CD4-positive, alpha-beta T cell (primary cell): ENCODE measurements at regions not wholly inside any gene's neighbourhood (a gene's known extent, or its start where the extent isn't known, plus 50 kb on each side); places are given as distances from the start of the nearest gene placed in this dataset.

Source experiments
- ATAC-seq: fragments of 200-7000 bp; cut with Tn5 transposase; one replicate; pipeline ENCODE4 v1.10.0; 2022; ENCODE audit warnings: mild to moderate bottlenecking; ENCODE audit not compliant: poor library complexity
- CTCF ChIA-PET: fragments of 350-600 bp; sonication (Branson Sonifier 250); formaldehyde crosslinking; loops from one replicate; lab custom pipeline; 2021; ENCODE audit warnings: antibody characterized with exemption, inconsistent platforms; lab: Charles Lee
- POLR2A ChIA-PET: fragments of 350-600 bp; sonication (Branson Sonifier 250); formaldehyde crosslinking; loops from one replicate; lab custom pipeline; 2021; ENCODE audit warnings: antibody characterized with exemption, inconsistent platforms; lab: Charles Lee
- DNase-seq, 14 experiments: peaks; one replicate each; pipeline ENCODE4 v3.0.0-alpha.2; 2013 to 2020; ENCODE audit warnings: mixed read lengths in 2 of 14
- H3K27ac ChIP-seq, 2 donors: one replicate each; pipeline versions ENCODE4 v1.5.1 to v1.7.0; 2013; ENCODE audit warnings: low read length in 2 of 2, low read depth in 1 of 2, mild to moderate bottlenecking in 1 of 2
- H3K27me3 ChIP-seq, 2 experiments: 1 replicate in 1 of 2; 2 replicates in 1 of 2; pipeline versions ENCODE4 v1.6.1 to v1.7.0; 2013; ENCODE audit warnings: low read length in 2 of 2, control low read depth in 1 of 2, mild to moderate bottlenecking in 1 of 2, moderate library complexity in 1 of 2; ENCODE audit not compliant: insufficient read depth in 2 of 2, control insufficient read depth in 1 of 2
- H3K36me3 ChIP-seq: one replicate; pipeline ENCODE4 v1.6.1; 2013; ENCODE audit warnings: low read length, control low read depth; ENCODE audit not compliant: insufficient read depth
- H3K4me1 ChIP-seq: one replicate; pipeline ENCODE4 v1.6.1; 2013; ENCODE audit warnings: low read length, control low read depth; ENCODE audit not compliant: insufficient read depth
- H3K4me3 ChIP-seq: one replicate; pipeline ENCODE4 v1.5.1; 2013; ENCODE audit warnings: mild to moderate bottlenecking, low read length, moderate library complexity
- H3K9me3 ChIP-seq, 2 experiments: 1 replicate in 1 of 2; 2 replicates in 1 of 2; pipeline versions ENCODE4 v1.6.1 to v1.7.0; 2013; ENCODE audit warnings: low read length in 2 of 2, mild to moderate bottlenecking in 2 of 2, control low read depth in 1 of 2, moderate library complexity in 1 of 2; ENCODE audit not compliant: control insufficient read depth in 1 of 2, insufficient read depth in 1 of 2
- H3K27ac Mint-ChIP-seq: one replicate; pipeline ENCODE4 v1.8.0; 2020; ENCODE audit warnings: mixed read lengths
- H3K27me3 Mint-ChIP-seq: one replicate; pipeline ENCODE4 v1.8.0; 2021; ENCODE audit warnings: mixed read lengths
- H3K36me3 Mint-ChIP-seq: one replicate; pipeline ENCODE4 v1.8.0; 2021; ENCODE audit warnings: low read depth, mixed read lengths
- H3K4me1 Mint-ChIP-seq: one replicate; pipeline ENCODE4 v1.8.0; 2021; ENCODE audit warnings: low read depth, mixed read lengths
- H3K4me3 Mint-ChIP-seq: one replicate; pipeline ENCODE4 v1.8.0; 2020; ENCODE audit warnings: mild to moderate bottlenecking, mixed read lengths
- H3K9me3 Mint-ChIP-seq: one replicate; pipeline ENCODE4 v1.8.0; 2020; ENCODE audit warnings: mixed read lengths
- CTCF ChIP-seq: fragments of 200-600 bp; IDR thresholded peaks from one replicate; pipeline ENCODE4 v1.8.0; 2022; ENCODE audit warnings: antibody characterized with exemption, mild to moderate bottlenecking
- intact Hi-C, 2 experiments: fragments of 100-400 bp; cut with DNase I in 1 of 2; cut with micrococcal nuclease in 1 of 2; formaldehyde crosslinking; loops; one replicate each; pipeline versions ENCODE4 v1.15.1 to v1.9.0; 2023 to 2025; cut with DNase I, micrococcal nuclease

DNA sequence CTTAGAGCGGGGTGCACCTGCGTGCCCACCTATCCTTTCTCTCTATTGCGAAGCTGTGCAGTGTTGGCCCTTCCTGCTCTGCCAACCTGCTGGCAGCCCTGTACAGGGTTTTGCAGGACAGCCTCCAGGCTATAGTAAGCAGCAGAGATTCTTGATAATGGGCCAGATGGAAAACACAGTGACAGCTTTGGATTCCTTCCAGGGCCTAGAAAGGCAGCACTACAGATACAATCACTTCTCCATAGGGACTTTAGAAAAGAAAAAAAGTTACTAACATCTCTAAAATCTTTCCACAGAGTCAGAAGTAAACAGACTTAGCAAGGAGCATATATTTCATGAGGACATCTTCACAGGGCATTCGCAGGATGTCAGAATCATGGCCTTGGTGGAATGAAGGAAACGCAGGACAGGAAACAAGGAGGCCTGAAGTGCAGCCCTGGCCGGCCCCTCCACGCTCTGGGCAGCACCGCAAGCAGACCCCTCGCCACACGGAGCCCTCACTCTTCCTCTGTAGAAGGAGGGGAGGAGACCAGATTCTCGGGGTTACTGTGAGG, 172.1 kb upstream of the GAS1 start:
- Mint-ChIP-seq H3K27me3 (peaks cover 24% of the 10 kb centered on the region), H3K4me3 (no peak overlapping the region), H3K4me1 (no peaks in the 10 kb centered on the region), H3K9me3 (no peaks in the 10 kb centered on the region), H3K36me3 (no peaks in the 10 kb centered on the region), H3K27ac (no peak overlapping the region)
- H3K36me3 ChIP-seq, result no peaks in the 10 kb centered on the region
- DNase-seq (no peak), ATAC-seq (no peak)
- H3K27me3 ChIP-seq, result no peaks in the 10 kb centered on the region
- H3K4me1 ChIP-seq, result no peaks in the 10 kb centered on the region
- no peak overlapping the region for H3K4me3 ChIP-seq
- ChIA-PET POLR2A (no interaction called here), CTCF (no interaction called here)
- no peak for TF ChIP-seq CTCF
- H3K9me3 ChIP-seq, result peaks cover 0 to 3% of the 10 kb centered on the region in 2 experiments
- intact Hi-C loops, result loop anchor here in 1 of 2 experiments (10.0 kb wide), 1 partner anchor 205 kb away; no protein-coding TSS in a partner anchor
- no peak overlapping the region for H3K27ac ChIP-seq

DNA sequence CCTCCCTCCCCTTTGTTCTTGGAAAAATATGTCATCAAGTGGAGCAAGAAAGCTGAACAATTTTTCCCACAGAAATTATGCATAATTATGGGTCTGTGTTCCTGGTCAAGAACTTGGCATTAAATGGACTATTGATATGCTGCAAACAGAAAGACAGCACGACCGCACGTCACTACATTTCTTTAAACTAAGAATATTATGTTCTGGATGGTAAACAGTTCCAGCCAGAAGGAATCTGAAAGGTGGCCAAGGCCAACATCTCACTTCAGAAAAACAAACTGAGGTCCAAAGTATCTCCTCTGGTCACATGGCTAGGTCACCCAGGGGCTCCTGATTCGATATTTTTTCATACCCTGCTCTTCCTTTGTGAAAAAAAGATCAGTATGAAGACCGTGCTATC, 173.3 kb upstream of the GAS1 start:
- no peak overlapping the region for H3K27ac Mint-ChIP-seq

GRCh38 chr9:87122947-87123685, 175.8 kb upstream of the GAS1 start:
- H3K36me3 Mint-ChIP-seq, result no peaks in the 10 kb centered on the region
- Histone ChIP-seq H3K4me3 (no peak overlapping the region), H3K27ac (no peak overlapping the region), H3K9me3 (peaks cover 0 to 3% of the 10 kb centered on the region in 2 experiments), H3K27me3 (no peaks in the 10 kb centered on the region), H3K36me3 (no peaks in the 10 kb centered on the region), H3K4me1 (no peaks in the 10 kb centered on the region)
- intact Hi-C loops, result no loop called here
- DNase-seq (no peak), ATAC-seq (no peak)
- CTCF ChIA-PET, result no interaction called here
- H3K4me1 Mint-ChIP-seq, result no peaks in the 10 kb centered on the region
- H3K27ac Mint-ChIP-seq, result no peak overlapping the region
- no peak for TF ChIP-seq CTCF
- no peaks in the 10 kb centered on the region for H3K9me3 Mint-ChIP-seq
- peaks cover 43% of the 10 kb centered on the region for H3K27me3 Mint-ChIP-seq
- POLR2A ChIA-PET, result no interaction called here
- H3K4me3 Mint-ChIP-seq, result no peak overlapping the region

More for the DNA sequence above, 173.3 kb upstream of the GAS1 start:
- Mint-ChIP-seq H3K4me1 (no peaks in the 10 kb centered on the region), H3K36me3 (no peaks in the 10 kb centered on the region), H3K4me3 (no peak overlapping the region), H3K9me3 (no peaks in the 10 kb centered on the region), H3K27me3 (peaks cover 29% of the 10 kb centered on the region)
- DNase-seq (no peak), ATAC-seq (no peak)
- ChIA-PET CTCF (no interaction called here), POLR2A (no interaction called here)
- no peak for TF ChIP-seq CTCF
- no peaks in the 10 kb centered on the region for H3K27me3 ChIP-seq
- no peaks in the 10 kb centered on the region for H3K36me3 ChIP-seq
- H3K4me3 ChIP-seq, result no peak overlapping the region
- no peaks in the 10 kb centered on the region for H3K4me1 ChIP-seq
- no peak overlapping the region for H3K27ac ChIP-seq
- intact Hi-C loops, result no loop called here
- peaks cover 0 to 3% of the 10 kb centered on the region in 2 experiments for H3K9me3 ChIP-seq
